Neural progenitor cell (in vitro differentiated cells): ENCODE measurements at regions not wholly inside any gene's neighbourhood (a gene's known extent, or its start where the extent isn't known, plus 50 kb on each side); places are given as distances from the start of the nearest gene placed in this dataset.

ENCODE experiments used
- CTCF ChIP-seq: fragments of 200-600 bp; sonication (generic); IDR thresholded peaks from 2 replicates; pipeline ENCODE4 v1.5.1; 2017; ENCODE audit warnings: antibody characterized with exemption, mild to moderate bottlenecking
- EZH2 ChIP-seq: fragments of 200-600 bp; sonication (generic); IDR thresholded peaks from 2 replicates; pipeline ENCODE4 v1.6.1; 2017; ENCODE audit warnings: antibody characterized with exemption, mild to moderate bottlenecking, moderate library complexity
- EZH2phosphoT487 ChIP-seq: fragments of 200-600 bp; sonication (generic); IDR thresholded peaks from 2 replicates; pipeline ENCODE4 v1.6.1; 2017; ENCODE audit warnings: antibody characterized with exemption

GRCh38 chr5:6858419-6858818, 145.2 kb downstream of the TENT4A start:
- TF ChIP-seq CTCF (no peak), EZH2 (no peak), EZH2phosphoT487 (no peak)
